ENCODE measurements at regions not wholly inside any gene's neighbourhood (a gene's known extent, or its start where the extent isn't known, plus 50 kb on each side); places are given as distances from the start of the nearest gene placed in this dataset.

- Histone ChIP-seq H3K4me3 (ENCODE audit: low read depth, low read length) (no peak overlapping the region), H3K27ac (ENCODE audit: low read depth, low read length) (no peak overlapping the region), H3K27me3 (ENCODE audit: control insufficient read depth, insufficient read depth, low read length) (no peaks in the 10 kb centered on the region), H3K9me3 (ENCODE audit: control insufficient read depth, insufficient read depth, low read length) (0 out of 2 replicates have a peak, but pooled peaks cover 3% of the 10 kb centered on the region)
- TF ChIP-seq CTCF (IDR thresholded peaks at IDR 0.05; ENCODE audit: low read depth, low read length): no peak
- ChIA-PET POLR2A (interaction anchor here (0.7 kb wide), 1 partner anchor 75 kb away, joined by 3 read pairs; no protein-coding TSS in a partner anchor), CTCF (interaction anchor here (0.6 kb wide), 1 partner anchor 47 kb away, joined by 3 read pairs; no protein-coding TSS in a partner anchor)
- DNase-seq (ENCODE audit: low read depth, low spot score): no peak
Observed at GRCh38 chr6:22099923-22100322, 196.9 kb downstream of the PRL start.

GRCh38 chr6:22101163-22101562, 195.7 kb downstream of the PRL start:
- Histone ChIP-seq H3K27ac (ENCODE audit: low read depth, low read length) (no peak overlapping the region), H3K27me3 (ENCODE audit: control insufficient read depth, insufficient read depth, low read length) (no peaks in the 10 kb centered on the region), H3K4me3 (ENCODE audit: low read depth, low read length) (no peak overlapping the region), H3K9me3 (ENCODE audit: control insufficient read depth, insufficient read depth, low read length) (0 out of 2 replicates have a peak, but pooled peaks cover 3% of the 10 kb centered on the region)
- ChIA-PET POLR2A (interaction anchor here (0.6 kb wide), 1 partner anchor 9 kb away, joined by 4 read pairs; no protein-coding TSS in a partner anchor), CTCF (interaction anchor here (0.5 kb wide), 1 partner anchor 772 kb away, joined by 3 read pairs; no protein-coding TSS in a partner anchor)
- no peak for DNase-seq (ENCODE audit: low read depth, low spot score)
- no peak for TF ChIP-seq CTCF (IDR thresholded peaks at IDR 0.05; ENCODE audit: low read depth, low read length)

- ChIA-PET CTCF (no interaction called here), POLR2A (no interaction called here)
- Histone ChIP-seq H3K27me3 (ENCODE audit: control insufficient read depth, insufficient read depth, low read length) (no peaks in the 10 kb centered on the region), H3K9me3 (ENCODE audit: control insufficient read depth, insufficient read depth, low read length) (0 out of 2 replicates have a peak, but pooled peaks cover 3% of the 10 kb centered on the region), H3K4me3 (ENCODE audit: low read depth, low read length) (no peak overlapping the region), H3K27ac (ENCODE audit: low read depth, low read length) (no peak overlapping the region)
- no peak for TF ChIP-seq CTCF (IDR thresholded peaks at IDR 0.05; ENCODE audit: low read depth, low read length)
- no peak for DNase-seq (ENCODE audit: low read depth, low spot score)
Observed at GRCh38 chr6:22102671-22103070, 194.2 kb downstream of the PRL start.

GRCh38 chr6:22106451-22106850, 190.4 kb downstream of the PRL start:
- CTCF ChIA-PET: interaction anchor here (0.6 kb wide), 1 partner anchor 89 kb away, joined by 3 read pairs; no protein-coding TSS in a partner anchor
- DNase-seq (ENCODE audit: low read depth, low spot score): no peak
- TF ChIP-seq CTCF (IDR thresholded peaks at IDR 0.05; ENCODE audit: low read depth, low read length): no peak
- 0 out of 2 replicates have a peak, but pooled peaks cover 3% of the 10 kb centered on the region for H3K9me3 ChIP-seq (ENCODE audit: control insufficient read depth, insufficient read depth, low read length)
- no peak overlapping the region for H3K4me3 ChIP-seq (ENCODE audit: low read depth, low read length)
- no peak overlapping the region for H3K27ac ChIP-seq (ENCODE audit: low read depth, low read length)
- POLR2A ChIA-PET: no interaction called here
- no peaks in the 10 kb centered on the region for H3K27me3 ChIP-seq (ENCODE audit: control insufficient read depth, insufficient read depth, low read length)

GRCh38 chr6:22106961-22107360, 189.9 kb downstream of the PRL start:
- Histone ChIP-seq H3K9me3 (ENCODE audit: control insufficient read depth, insufficient read depth, low read length) (0 out of 2 replicates have a peak, but pooled peaks cover 3% of the 10 kb centered on the region), H3K27ac (ENCODE audit: low read depth, low read length) (no peak overlapping the region), H3K4me3 (ENCODE audit: low read depth, low read length) (no peak overlapping the region), H3K27me3 (ENCODE audit: control insufficient read depth, insufficient read depth, low read length) (no peaks in the 10 kb centered on the region)
- CTCF ChIA-PET: no interaction called here
- DNase-seq (ENCODE audit: low read depth, low spot score): no peak
- POLR2A ChIA-PET: no interaction called here
- no peak for TF ChIP-seq CTCF (IDR thresholded peaks at IDR 0.05; ENCODE audit: low read depth, low read length)

Measured in AG04450 (cell line).